ENCODE measurements at regions not wholly inside any gene's neighbourhood (a gene's known extent, or its start where the extent isn't known, plus 50 kb on each side); places are given as distances from the start of the nearest gene placed in this dataset.

DNA sequence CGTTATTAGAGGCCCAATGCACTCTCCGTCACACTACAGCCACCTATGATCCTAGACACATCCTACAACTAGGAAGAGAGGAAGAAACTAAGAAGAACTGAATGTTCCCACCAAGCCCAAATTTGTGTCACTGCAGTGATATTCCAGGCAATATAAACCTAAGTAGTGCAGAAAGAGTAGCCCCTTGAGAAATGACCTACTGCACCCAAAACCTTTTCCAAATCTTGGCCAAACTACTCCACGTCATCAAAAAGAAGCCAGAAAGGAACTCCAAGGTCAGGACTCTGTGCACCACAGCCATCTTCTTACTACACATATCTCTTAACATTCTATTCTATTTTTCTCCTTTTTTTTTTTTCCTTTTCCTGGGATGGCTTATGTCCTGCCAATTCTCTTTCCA, 60.2 kb downstream of the ADAMTS1 start:
- DNase-seq: no peak

DNA sequence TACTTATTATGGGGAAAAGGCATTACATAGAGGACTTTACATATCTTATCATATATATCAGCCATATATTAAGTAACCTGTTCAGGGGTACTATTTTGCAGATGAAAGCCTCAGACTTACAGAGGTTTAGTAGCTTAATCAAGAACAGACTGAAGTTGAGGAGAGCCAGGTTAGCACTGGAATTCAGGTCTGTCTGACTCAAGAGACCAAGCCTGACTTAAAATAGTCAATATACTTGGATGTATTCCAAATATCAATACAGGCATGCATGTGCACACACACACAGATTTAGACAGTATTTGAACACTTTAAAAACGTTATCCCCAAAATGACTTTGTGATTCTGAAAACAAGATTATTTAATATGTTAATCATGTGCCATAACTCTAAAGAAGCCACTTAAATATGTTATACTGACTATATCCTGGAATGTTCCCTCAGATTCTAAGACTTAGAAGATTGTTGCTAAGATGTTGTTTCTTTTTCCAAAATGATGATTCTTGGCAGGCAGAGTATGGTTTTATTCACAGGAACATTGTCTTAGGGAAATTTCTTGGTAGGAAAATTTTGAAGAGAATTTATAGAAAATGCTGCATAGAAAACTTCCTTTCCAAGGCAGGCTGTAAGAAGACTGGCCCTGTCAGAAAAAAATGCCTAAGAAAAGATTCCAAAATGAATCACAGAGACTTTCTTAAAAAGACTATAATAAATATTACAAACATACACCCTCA, 61.6 kb downstream of the ADAMTS1 start:
- no peak for DNase-seq

DNA sequence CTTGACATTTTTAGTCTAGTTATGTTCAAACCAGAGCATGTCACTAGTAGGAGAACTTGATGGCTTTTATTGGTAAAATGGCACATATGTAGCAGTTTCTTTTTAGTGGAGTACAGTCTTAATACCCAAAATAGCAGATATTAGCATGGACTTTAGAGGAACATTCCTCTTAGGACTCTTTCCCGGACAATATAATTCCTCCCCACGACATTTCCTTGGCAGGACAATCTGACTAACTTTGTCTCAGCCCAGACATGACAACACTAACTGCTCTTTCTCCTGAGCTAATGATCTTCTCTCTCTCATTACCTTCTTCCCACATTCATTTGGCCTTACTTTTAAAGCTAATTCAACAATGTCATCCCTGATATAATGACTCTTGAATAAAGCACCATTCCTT, 62.5 kb downstream of the ADAMTS1 start:
- DNase-seq: no peak

DNA sequence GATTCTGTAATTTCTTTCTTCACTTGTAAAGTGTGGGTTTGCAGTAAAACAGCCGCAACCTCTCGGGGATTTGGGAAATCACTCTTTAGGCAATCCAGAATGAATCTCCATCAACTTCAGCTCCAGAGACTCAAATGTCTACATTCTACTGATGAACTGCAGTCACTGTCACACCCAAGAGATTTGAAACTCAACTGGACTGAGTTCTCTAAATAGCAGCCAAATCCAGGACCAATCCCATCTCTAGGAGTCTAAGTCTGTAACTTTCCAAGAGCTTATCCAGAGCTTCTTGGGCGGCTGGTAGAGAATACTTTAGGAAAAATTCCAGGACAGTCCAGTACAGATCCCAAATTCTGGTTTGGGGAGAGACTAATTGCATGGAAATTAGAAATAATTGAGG, 62.9 kb downstream of the ADAMTS1 start:
- DNase-seq: no peak

DNA sequence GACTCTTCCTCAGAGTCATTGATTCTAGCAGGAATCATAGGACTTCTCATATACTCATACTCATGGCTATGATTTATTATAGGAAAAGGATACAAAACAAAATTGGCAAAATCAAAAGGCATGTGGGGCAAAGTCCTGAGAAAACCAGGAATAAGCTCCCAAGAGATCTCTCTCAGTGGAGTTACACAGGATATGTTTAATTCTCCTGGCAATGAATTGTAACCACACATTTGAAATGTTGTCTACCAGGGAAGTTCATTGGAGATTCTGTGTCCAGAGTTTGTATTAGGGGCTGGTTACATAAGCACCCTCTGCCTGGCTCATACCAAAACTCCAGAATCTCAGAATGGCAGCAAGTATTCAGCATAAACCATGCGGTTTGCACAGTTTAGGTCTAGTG, 63.9 kb downstream of the ADAMTS1 start:
- no peak for DNase-seq

DNA sequence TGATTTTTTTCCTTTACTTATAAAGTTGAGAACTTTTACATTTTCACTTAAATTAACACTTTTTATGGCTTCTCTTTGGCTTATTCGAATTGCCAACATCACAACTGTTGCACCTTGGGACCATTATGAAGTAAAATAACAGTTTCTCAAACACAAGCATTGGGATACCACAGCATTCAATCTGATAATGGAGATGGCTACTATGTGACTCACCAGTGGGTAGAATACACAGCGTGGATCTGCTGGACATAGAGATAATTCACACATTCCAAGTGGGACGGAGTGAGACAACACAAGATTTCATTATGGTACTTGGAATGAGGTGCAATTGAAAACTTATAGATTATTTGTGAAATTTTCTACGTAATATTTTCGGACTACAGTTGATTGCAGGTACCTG, 68.0 kb downstream of the ADAMTS1 start:
- DNase-seq: no peak

DNA sequence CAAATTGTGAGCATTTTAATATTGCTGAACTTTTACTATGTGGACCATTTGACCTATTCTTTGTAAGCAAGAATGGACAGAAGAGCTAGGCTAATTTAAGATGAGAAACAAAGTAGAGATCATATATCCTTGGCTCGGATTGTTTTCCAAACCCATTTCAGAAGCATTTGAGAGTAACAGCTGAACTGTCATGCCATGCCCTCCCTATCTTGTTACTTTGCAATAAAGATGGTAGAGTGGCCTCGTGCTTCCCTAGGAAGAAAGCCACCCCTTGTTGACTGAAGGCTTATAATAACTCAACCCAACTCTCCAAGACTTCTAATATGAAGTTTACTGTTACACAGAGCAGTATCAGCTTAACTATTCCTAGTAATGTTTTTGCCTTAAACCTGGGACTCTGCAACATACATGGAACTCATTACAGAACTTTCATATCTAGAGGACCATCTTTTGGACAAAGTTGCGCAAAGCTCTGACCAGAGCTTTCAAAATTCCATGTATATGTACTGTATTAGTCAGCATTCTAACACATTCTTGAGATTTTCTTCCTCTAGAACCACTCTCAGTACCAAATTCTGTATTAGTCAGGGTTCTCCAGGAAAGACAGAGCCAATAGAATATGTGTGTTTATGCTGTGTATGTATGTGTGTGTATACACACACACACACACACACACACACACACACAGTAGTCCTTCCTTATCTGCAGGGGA, 68.7 kb downstream of the ADAMTS1 start:
- DNase-seq: no peak

DNA sequence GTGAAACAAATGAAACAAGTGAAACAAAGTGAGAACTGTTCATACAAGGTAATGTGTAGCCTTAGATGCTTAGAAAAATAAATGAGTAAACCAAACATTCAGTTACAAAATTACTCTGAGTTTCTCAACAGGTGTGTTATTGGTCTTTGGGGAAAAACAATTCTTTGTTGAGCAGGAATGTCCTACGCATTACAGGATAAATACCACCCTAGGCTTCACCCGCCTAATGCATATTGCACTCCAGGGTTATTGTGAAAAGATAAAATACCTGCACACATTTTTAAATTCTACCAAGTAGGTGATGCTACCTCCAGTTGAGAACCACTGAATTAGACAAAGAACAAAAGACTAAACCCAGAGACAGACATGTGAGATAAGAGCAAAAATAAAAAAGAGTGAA, 72.2 kb downstream of the ADAMTS1 start:
- DNase-seq: no peak

DNA sequence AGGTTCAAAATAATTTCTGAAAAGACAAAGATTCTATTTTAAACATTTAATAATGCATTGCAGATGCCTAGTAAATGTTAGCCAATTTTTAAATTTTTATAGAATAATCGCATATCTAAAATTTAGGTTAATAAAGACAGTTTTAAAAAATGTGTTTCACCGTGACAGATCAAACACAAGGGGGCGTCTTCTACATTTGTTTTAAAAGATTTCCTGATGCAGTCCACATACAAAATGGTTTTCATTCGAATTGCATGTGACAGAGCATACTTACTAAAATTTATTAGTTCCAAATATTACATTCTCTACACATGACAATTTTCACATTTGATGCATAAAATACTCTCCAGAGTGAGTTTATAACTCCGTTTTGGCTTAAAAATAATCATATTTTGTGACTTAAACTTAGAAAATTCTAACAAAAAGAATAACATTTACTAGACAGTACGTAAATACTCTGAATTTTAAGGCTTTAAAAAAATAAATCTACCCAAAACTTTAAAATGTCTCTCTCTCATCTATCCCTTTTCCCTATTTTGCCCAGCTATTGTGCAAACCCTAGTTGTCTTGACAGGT, 75.5 kb downstream of the ADAMTS1 start:
- no peak for DNase-seq

DNA sequence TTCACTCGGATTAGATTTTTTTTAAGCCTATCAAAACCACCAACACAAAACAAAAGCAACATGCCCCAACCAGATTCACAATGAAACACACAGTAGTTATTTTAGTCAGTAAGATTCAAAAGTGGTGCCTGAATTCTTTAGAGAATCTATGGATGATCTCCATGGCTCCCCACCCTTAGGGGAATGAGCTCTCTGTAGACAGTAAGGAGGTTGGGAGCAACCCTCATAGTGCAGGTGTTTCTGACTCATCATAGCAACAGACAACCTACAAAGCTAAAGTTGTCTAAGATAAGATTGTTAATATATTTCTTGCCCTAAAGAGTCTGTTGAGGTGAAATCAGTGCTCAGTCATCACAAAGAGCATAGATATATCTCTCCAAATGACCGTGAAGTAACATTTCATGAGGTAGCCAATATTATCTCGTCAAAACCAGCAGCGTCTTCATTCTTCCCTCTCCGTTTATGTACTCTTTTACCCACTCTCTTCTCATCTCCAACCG, 78.3 kb downstream of the ADAMTS1 start:
- no peak for DNase-seq

DNA sequence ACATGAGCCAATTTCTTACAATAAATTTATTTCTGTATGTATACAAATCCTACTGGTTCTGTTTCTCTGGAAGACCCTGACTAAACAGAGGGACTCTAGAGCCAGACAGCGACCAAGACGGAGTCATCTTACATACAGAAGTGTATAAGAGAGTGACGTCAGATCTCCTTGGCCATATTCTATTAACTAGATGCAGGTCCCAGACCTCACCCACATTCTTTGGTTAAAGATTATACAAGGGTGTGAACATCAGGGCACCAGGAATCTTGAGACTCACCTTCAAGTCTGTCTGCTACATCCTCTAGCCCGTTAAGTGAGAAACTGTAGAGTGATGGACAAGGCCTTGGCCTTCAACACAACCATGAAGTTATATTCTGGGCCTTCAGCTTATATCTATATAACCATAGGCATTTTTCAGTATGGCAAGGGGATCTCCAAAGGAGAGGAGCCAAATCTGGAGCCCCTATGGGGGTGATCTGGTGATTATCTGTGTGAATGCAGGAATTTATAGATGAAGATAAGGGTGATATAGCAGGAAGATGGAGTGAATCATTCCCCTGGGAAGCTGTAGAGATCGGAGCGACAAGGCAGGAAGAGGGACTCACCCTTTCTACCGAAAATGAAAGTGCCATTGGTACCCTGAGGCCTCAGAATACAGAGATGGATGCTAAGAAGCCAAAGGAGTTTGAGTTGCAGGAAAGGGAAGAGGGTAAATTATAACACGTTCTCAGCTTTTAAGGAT, 83.9 kb downstream of the ADAMTS1 start:
- DNase-seq: no peak

DNA sequence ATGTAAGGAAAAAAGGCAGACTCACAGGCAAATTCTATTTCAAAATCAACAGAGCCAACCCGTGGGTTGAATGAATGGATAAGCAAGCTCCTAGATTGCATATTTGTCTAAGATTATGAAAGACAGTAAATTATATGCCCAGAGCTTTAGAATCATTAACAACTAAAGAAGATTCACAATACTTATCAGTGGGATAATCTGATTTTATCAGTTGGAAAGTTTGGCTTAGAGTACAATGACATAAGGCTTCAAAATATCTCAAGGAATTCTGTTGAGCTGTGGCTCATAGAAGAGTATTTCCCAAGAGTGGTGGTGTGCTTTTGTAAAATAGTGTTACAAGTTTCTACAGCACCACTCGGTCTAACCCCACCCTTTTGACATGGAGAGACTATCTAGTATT, 85.5 kb downstream of the ADAMTS1 start:
- no peak for DNase-seq

DNA sequence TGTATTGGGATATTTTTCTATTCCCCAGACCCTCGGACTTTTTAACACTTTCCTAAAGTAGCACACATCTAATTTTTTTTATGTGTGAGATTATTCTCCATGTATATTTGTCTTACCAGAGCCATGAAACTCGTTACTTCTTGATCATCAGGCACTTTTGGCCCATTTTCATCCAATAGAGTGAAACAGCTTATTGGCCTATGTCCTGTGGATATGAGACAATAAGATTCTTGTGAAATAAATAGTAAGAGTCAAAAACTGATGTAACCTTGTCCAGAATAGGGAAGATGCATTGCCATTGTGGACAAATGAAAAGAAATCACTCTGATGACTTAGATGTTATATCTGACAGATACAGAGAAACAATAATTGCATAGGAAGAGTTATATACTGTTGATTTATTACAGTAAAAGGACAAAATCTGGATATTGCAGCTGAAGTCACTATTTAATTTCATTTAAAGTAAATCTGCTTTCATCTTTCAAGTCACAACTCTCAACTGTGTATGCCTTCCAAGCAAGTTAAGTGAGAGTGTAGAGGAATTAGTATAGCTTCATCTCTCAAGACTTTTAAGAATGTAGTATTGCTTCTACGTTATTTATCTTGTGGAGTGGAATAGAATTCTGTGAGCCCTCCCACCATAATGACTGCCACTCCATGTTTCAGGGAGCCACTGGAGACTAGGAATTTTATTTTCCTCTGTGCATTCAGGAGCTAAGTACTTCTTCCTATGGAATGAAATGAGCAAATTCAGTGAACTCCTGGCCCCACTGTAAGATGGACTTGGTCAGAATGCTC, 86.9 kb downstream of the ADAMTS1 start:
- no peak for DNase-seq

DNA sequence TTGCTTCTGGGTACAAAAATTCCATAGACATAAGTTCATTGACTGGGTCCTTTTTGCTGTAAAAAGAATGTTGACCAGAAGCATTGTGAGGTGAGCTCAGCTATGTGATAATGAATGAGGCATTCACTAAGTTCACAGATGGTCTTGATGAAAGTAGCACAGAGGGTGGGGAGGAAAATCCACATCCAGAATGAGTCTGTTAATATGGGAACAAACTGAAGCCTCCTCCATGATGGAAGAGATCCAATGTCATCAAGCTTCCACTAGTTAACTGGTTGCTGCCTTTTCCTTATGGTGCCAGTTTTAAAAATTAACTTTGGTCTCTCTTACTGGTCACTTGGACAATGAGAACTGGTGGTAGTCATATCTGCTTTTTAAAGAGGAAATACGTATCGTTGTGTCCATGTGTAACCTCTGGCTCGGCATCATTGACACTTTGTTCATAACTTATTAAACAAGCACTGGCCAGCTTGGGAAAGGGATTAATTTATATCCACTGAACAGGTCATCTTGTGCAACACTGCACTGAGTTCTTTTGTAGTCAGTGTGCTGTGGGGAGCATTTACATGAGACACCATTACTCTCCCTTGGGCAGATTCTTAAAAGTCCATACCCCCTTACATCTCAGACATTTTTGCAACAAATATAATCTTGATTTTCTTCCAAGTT, 88.6 kb downstream of the ADAMTS1 start:
- DNase-seq: no peak

DNA sequence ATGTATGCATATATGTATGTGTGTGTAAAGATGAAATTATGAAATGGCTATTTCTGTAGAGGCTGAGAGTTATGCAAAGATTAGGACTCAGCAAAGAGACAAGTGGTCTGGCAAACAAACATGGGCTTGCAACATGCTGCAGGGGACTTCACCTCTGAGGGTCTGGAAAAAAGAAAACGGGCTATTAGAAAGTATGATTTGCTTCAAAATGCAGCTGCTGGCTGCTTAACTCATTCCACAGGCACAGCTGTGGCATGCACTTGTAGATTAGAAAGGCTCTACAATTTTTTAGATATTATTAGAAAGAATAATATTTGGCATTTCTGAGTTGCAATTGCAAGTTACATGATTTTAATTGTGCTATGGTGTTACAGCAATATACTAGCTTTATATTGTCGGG, 90.4 kb downstream of the ADAMTS1 start:
- DNase-seq: no peak

DNA sequence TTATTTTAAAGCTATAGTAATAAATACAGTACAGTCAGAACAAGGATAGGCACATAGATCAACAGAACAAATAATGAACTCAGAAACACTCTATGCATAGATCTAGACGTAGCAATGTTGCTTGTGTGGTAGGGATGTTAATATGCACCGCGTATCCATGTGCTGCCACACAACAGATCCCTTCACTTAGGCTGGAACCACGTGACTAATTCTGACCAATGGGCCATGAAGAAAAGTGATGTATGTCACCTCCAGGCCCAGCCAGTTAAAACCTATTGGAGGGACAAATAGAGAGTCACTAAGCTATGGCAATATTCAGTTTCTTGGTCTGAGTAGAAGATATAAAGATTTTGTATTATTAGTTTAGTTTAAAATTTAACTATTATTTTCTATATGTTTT, 91.4 kb downstream of the ADAMTS1 start:
- no peak for DNase-seq

DNA sequence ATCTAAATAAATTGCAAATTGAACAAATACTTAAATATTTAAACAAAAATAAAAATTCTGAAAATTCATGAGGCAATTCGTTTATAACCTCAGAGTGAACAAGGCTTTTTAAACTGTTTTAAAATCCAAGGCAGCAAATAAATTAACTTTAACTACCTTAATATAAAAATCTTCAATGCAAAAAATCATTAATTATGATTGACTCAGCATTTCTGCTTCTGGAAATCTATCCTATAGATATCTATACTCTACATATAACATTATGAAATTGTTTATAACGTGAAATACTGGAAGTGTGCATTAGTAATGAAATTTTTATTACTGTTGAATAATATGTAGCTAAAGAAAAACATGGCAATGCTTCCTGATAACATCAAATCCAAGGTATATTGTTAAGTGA, 92.4 kb downstream of the ADAMTS1 start:
- no peak for DNase-seq

DNA sequence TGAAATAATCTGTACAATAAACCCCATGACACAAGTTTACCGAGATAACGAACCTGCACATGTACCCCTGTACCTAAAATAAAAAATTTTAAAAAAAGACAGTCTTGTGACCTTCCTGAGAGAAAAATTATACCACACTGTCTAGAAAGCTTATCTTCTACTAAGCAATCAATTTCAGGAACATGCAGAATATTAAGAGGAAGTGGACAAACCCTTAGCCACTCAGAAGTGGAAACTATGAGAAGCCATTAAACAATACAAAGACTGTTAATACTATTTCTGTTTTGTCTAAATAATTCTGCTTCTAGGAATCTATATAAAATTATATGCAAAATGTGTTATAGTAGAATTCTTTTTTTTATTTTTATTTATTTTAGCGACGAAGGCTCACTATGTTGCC, 93.9 kb downstream of the ADAMTS1 start:
- no peak for DNase-seq

DNA sequence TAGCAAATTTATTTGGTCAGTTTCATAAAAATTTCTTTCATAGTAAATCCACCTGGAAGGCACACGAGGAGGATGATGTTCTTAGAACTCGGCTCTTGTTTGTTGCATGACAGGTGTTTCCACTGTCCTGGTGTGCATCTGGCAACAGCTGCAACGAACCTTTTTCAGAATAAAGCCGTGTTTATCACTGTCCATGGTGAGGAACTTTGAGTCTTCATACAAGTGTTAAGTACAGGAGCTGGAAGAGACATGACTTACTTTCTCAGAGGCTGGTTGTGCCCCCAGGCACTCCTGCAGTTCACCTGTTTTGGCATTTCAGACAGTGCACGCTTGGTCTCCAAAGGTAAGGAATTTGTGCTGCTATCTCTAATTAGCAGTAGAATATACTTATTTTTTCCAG, 97.1 kb downstream of the ADAMTS1 start:
- no peak for DNase-seq

DNA sequence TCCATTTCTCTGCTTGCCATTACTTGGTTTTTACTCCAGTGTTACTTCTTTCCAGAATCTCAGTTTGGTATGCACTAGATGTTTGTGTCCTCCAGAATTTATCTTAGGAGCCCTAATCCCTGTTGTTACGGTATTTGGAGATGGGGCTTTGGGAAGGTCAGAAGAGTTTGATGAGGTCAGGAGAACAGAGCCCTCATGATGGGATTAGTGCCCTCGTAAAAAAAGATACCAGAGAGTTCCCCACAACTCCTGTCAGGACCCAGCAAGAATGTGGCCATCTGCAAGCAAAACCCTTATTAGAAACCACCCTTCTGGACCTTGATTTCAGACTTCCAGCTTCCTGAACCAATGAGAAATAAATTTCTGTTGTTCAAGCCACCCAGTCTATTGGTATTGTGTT, 98.0 kb downstream of the ADAMTS1 start:
- DNase-seq: no peak

DNA sequence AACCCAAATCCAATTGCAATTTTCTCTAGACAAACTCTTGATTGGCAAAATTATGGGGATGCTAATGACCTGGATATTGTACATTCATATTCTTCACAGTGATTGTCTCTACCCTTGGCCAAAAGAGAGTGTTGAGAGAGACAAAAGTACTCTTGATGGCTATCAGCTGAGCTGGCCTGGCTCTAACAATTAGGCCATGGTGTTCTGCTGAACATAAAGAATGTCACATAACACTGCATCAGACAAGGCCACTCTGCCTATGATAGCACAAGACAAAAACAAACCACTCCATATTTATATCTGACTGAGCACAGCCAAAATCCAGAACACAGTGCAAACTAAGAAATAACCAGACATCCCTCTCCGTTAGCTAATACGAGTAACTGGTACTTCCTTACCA, 101.7 kb downstream of the ADAMTS1 start:
- DNase-seq: no peak

DNA sequence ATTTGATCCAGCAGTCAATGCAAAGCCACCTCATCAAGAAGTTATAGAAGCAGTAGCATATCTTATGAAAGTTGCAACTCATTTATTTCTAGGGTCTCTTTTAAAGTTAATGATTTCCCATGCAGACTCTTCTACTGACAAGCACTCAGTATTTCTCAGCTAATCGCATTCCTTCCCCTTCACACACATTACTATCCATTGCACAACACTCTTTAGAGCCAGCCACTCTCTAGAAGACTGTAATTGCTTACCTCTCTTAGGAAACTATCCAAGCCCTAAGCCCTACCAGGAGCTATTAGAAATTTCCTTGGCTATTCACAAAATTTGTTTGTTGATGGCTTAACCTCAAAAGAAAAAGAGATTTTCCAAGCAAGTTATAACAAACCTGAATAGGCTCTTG, 106.0 kb downstream of the ADAMTS1 start:
- DNase-seq: no peak

Data from NK-92 treated with Interleukin-12 subunit alpha and Interleukin-12 subunit beta, amount 100 ng/mL, for 24 hours (cell line).